GM18520 (cell line): ENCODE measurements at regions not wholly inside any gene's neighbourhood (a gene's known extent, or its start where the extent isn't known, plus 50 kb on each side); places are given as distances from the start of the nearest gene placed in this dataset.

Experiments used
- ATAC-seq: cut with Tn5 transposase; IDR thresholded peaks from one replicate; pipeline ENCODE4 v1.9.1; 2021; ENCODE audit not compliant: unreplicated experiment

DNA sequence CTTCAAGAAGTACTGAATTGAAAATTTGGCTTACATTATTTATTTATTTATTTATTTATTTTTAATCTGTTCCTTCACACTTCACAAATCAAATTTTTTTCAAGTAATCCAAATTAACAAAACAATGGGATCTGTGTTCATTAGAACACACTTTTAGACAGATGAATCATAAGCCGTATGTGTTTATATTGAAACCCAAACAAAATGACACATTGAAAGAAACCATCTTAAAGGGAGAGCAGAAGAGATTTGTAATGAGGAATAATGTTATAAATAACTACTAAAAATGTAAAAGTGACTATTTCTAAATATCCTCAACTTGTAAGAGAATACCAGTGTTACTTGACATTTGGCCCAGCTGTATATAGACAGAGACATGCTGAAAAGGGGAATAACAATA lies 991.0 kb upstream of the CHAC2 start:
- no peak for ATAC-seq

GRCh38 chr2:52775674-52776073 lies 991.9 kb upstream of the CHAC2 start:
- no peak for ATAC-seq

- ATAC-seq = no peak
These were observed 1001.9 kb upstream of the CHAC2 start for GRCh38 chr2:52765735-52766134.

GRCh38 chr2:52749764-52750163 lies 1017.8 kb upstream of the CHAC2 start:
- no peak for ATAC-seq

GRCh38 chr2:52745144-52745543 lies 1022.5 kb upstream of the CHAC2 start:
- no peak for ATAC-seq

DNA sequence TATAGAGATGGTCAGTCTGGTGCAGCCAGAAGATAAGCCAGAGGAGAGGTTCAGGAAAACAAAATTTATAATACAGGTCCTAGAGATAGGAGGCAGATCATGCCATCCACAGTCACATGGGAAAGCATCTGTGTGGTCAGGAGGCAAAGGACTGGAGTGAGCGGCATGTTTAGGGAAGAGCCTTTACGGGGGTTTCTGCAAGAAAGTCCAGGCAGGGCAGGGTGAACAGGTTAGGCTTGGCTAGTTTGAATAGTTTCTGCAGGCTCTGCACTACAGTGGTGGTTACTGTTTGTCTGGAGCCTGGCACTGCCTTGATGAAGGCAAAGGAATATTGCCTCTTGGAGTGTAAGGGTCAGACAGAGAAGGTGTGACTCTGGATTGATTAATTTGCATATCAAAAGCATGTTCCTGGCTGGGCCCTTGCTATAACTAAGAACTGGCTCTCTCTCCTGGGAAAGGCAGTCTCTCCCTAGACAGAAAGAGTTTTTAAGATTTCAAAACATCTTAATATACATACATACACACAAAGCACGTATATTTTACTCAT lies 1034.7 kb upstream of the CHAC2 start:
- ATAC-seq = no peak

DNA sequence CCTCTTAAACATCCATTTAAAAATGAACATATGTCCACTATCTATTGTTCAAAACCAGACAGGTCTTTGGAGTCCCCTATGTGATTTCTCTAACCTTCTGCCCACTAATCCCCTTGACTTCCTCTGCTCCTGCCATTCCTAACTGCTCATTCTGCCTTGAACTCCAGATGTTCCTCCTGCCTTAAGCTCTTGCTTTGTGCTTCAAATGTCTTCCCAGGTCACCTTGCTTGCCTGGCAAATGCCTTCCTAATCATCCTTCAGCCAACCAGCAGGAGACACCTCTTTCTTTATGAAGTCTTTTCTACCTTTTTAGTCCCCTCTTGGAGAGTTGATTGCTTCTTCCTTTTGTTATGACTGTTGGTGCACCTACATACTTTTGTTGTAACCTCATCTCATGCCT lies 1043.0 kb upstream of the CHAC2 start:
- no peak for ATAC-seq

- no peak for ATAC-seq
These were observed 1049.8 kb upstream of the CHAC2 start for GRCh38 chr2:52717836-52718235.

- no peak for ATAC-seq
These were observed 1056.6 kb upstream of the CHAC2 start for GRCh38 chr2:52710810-52711618.

- no peak for ATAC-seq
These were observed 1063.4 kb upstream of the CHAC2 start for GRCh38 chr2:52704251-52704650.

- ATAC-seq = no peak
These were observed 1064.6 kb upstream of the CHAC2 start for GRCh38 chr2:52703004-52703403.

DNA sequence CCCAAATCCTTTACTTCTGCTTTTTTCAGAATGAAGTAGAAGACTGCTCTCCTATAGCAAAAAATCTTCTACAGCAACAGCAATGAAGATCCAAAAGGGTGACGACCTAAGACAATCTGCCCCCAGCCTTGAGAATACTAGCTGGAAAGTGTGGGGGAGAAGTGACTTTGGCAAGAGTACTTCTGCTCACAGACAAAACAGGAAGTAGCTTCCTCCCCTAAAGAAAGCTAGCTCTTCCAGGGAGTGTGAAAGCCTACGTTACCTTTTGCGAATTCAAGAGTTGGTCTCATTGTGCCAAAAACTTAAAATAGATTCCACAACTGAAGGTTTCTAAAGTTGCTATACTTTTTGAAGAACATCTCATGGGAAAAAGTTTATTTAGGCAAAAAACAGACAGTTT lies 1069.2 kb upstream of the CHAC2 start:
- no peak for ATAC-seq

- ATAC-seq = no peak
These were observed 1069.9 kb upstream of the CHAC2 start for GRCh38 chr2:52697690-52698089.

DNA sequence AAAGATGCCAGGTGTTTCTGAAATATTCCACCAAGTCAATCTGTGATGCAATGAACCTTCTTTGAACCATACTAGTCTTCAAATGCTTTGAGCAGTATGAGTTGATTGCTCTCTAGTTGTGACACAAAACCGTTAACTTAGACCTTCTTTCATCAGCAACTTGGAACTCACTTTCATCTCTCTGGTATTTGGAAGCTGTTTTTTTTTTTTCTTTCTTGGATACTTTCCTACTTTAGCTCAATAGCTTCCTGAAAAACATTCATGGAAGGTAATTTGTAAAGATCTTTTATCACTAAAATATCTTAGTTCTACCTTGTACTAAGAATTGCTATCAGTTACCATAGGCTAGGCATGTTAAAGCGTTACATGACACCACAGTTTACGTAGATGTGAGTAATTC lies 1071.9 kb upstream of the CHAC2 start:
- ATAC-seq = no peak

DNA sequence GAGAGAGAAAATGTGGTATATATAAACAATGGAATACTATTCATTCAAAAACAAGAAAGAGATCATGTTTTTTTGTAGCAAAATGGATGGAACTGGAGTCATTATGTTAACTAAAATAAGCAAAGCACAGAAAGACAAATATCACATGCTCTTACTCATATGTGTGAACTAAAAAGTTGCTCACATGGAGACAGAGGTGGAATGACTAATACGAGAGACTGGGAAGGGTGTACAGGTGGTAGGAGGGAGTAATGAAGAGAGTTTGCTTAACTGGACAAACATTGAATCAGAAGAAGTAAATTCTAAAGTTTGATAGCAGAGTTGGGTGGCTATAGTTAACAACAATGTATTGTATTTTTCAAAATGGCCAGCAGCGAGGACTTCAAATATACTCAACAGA lies 1080.7 kb upstream of the CHAC2 start:
- no peak for ATAC-seq

- no peak for ATAC-seq
These were observed 1091.5 kb upstream of the CHAC2 start for GRCh38 chr2:52676056-52676455.

DNA sequence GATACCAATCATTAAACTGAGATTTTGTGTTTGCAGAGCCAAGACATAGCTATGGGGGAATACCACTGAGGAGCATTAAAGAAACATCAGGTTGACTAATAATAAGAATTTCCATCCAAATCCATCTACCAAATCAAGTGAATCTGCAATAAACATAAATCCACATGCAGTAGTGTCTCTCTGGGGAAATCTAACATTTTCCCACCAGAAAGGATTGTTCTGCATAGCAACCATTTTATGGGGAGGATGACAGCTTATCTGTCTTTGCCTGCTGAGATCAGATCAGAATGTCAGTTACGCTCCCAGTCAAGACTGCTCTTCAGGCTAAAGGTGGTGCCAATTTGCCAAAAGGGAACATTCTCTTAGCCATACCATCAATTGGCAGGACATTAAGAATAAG lies 1098.9 kb upstream of the CHAC2 start:
- no peak for ATAC-seq

DNA sequence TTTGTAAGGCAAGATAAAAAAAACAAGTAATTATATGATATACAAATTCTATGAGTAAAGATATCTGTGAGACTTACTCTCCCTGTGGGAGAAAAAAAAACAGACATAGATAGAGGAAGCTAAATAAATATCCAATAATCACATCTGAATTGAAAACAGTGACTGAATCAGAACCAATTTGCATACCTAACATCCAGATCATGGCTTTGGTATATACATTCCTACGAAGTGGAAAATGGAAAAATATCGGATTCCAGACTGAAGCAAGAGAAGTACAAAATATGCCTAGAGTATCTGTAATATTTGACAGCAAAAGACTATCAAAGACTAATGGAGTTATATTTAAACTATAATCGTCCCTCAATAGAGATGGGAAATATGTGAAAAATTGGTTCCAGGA lies 1108.1 kb upstream of the CHAC2 start:
- ATAC-seq = no peak

DNA sequence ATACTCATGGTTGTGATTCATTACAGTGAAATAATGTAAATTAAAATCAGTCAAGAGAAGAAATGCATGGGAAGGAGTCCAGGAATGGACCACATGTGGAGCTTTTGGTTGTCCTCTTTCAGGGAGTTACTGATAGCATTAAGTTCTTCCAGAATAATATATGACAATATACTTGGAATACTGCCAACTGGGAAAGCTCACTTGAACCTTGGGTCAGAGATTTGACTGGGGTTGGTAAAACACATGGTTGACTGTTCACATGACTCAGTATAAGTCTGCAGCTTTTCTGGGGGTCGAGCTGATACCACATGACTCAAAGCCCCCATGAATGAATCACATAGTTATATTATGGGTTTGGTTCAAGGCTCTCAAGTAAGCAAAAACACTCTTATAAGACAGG lies 1109.0 kb upstream of the CHAC2 start:
- no peak for ATAC-seq

GRCh38 chr2:52639692-52640091 lies 1127.9 kb upstream of the CHAC2 start:
- no peak for ATAC-seq

- ATAC-seq = no peak
These were observed 1135.1 kb upstream of the CHAC2 start for GRCh38 chr2:52632543-52632942.

GRCh38 chr2:52629944-52630343 lies 1137.7 kb upstream of the CHAC2 start:
- ATAC-seq = no peak

- no peak for ATAC-seq
These were observed 1138.1 kb upstream of the CHAC2 start for GRCh38 chr2:52629531-52629930.
